H1 (cell line): ENCODE measurements at regions not wholly inside any gene's neighbourhood (a gene's known extent, or its start where the extent isn't known, plus 50 kb on each side); places are given as distances from the start of the nearest gene placed in this dataset.

Experiments used
- CTCF ChIA-PET: fragments of 300-600 bp; sonication (Branson Sonifier 250); formaldehyde crosslinking; loops from one replicate; lab custom pipeline; 2021; ENCODE audit not compliant: partially characterized antibody; lab: Charles Lee
- POLR2A ChIA-PET: fragments of 300-600 bp; sonication (Branson Sonifier 250); formaldehyde crosslinking; loops from one replicate; lab custom pipeline; 2021; ENCODE audit warnings: inconsistent platforms; ENCODE audit not compliant: partially characterized antibody; lab: Charles Lee
- DNase-seq, 2 experiments: peaks; one replicate each; pipeline versions ENCODE4 v3.0.0 to v3.0.0-alpha.2; 2010 to 2022; ENCODE audit warnings: low spot score in 2 of 2, low read depth in 1 of 2, mixed read lengths in 1 of 2
- FAIRE-seq: peaks from 2 replicates; lab custom pipeline; 2011; peaks lifted over from hg19 to GRCh38; lab: Jason Lieb, UNC
- H2AFZ ChIP-seq: 2 replicates; pipeline ENCODE4 v1.8.1; 2012; ENCODE audit warnings: low read length, inconsistent platforms
- H2AK5ac ChIP-seq: 2 replicates; pipeline ENCODE4 v1.6.1; 2013; ENCODE audit warnings: low read depth, low read length
- H2BK120ac ChIP-seq: replicated peaks from 2 replicates; pipeline ENCODE3; 2013; ENCODE audit warnings: low read depth, low read length, inconsistent platforms
- H2BK12ac ChIP-seq: 2 replicates; pipeline ENCODE4 v1.6.1; 2013; ENCODE audit warnings: low read depth, low read length
- H2BK15ac ChIP-seq: 2 replicates; pipeline ENCODE4 v1.6.1; 2013; ENCODE audit warnings: low read length
- H2BK20ac ChIP-seq: 2 replicates; pipeline ENCODE4 v1.6.1; 2013; ENCODE audit warnings: low read length
- H2BK5ac ChIP-seq: 2 replicates; pipeline ENCODE4 v1.6.1; 2013; ENCODE audit warnings: low read depth, low read length
- H3K14ac ChIP-seq: 2 replicates; pipeline ENCODE4 v1.6.1; 2013; ENCODE audit warnings: inconsistent platforms; ENCODE audit not compliant: insufficient read length
- H3K18ac ChIP-seq: 2 replicates; pipeline ENCODE4 v1.6.1; 2013; ENCODE audit warnings: low read length; ENCODE audit errors: extremely low read depth
- H3K23ac ChIP-seq: 2 replicates; pipeline ENCODE4 v1.6.1; 2013; ENCODE audit warnings: inconsistent platforms; ENCODE audit not compliant: insufficient read length
- H3K23me2 ChIP-seq: 2 replicates; pipeline ENCODE4 v1.6.1; 2013; ENCODE audit warnings: low read depth, low read length
- H3K27ac ChIP-seq: 2 replicates; pipeline ENCODE4 v1.6.1; 2011; ENCODE audit warnings: low read depth, low read length, inconsistent platforms
- H3K27me3 ChIP-seq, 4 experiments: replicated peaks in 1 of 4; 1 replicate in 1 of 4; 2 replicates in 3 of 4; pipeline versions ENCODE4 v1.6.1 to v1.8.1; 2011 to 2013; ENCODE audit warnings: low read length in 3 of 4, mild to moderate bottlenecking in 3 of 4, inconsistent platforms in 2 of 4, mixed read lengths in 2 of 4, moderate library complexity in 1 of 4; ENCODE audit not compliant: control insufficient read depth in 3 of 4, insufficient read depth in 3 of 4; ENCODE audit errors: extremely low read depth in 1 of 4
- H3K36me3 ChIP-seq, 4 experiments: 2 replicates each; pipeline versions ENCODE4 v1.6.1 to v1.8.1; 2011 to 2013; ENCODE audit warnings: mild to moderate bottlenecking in 4 of 4, low read length in 3 of 4, moderate library complexity in 2 of 4, control low read depth in 1 of 4, inconsistent platforms in 1 of 4; ENCODE audit not compliant: insufficient read depth in 4 of 4, control insufficient read depth in 2 of 4
- H3K4ac ChIP-seq: replicated peaks from 2 replicates; pipeline ENCODE3; 2013; ENCODE audit warnings: low read length, low read depth, mixed read lengths, inconsistent platforms; ENCODE audit not compliant: insufficient read length
- H3K4me1 ChIP-seq, 4 experiments: replicated peaks in 1 of 4; 1 replicate in 1 of 4; 2 replicates in 3 of 4; pipeline versions ENCODE4 v1.6.1 to v1.8.1; 2011 to 2013; ENCODE audit warnings: low read length in 3 of 4, inconsistent platforms in 2 of 4, mixed read lengths in 1 of 4; ENCODE audit not compliant: insufficient read depth in 4 of 4, control insufficient read depth in 3 of 4
- H3K4me2 ChIP-seq, 2 experiments: 2 replicates each; pipeline versions ENCODE4 v1.6.1 to v1.8.1; 2011 to 2013; ENCODE audit warnings: low read depth in 2 of 2, low read length in 2 of 2, control low read depth in 1 of 2, inconsistent platforms in 1 of 2, mild to moderate bottlenecking in 1 of 2; ENCODE audit not compliant: insufficient read depth in 1 of 2
- H3K4me3 ChIP-seq, 4 experiments: fragments of 200-600, 300-600 bp in 1 of 4; sonication (generic), shearing (Covaris generic), sonication (Bioruptor Twin) in 1 of 4; 2 replicates each; pipeline versions ENCODE4 v1.5.1 to v1.8.1; 2011 to 2016; ENCODE audit warnings: low read length in 4 of 4, low read depth in 3 of 4, control low read depth in 2 of 4, inconsistent platforms in 2 of 4, mild to moderate bottlenecking in 2 of 4, mixed read lengths in 1 of 4, moderate library complexity in 1 of 4; ENCODE audit not compliant: insufficient read depth in 2 of 4; ENCODE audit errors: extremely low read depth in 1 of 4
- H3K56ac ChIP-seq: replicated peaks from 2 replicates; pipeline ENCODE3; 2013; ENCODE audit warnings: low read depth, mild to moderate bottlenecking, mixed read lengths, low read length, inconsistent platforms; ENCODE audit not compliant: insufficient read length
- H3K79me1 ChIP-seq: 2 replicates; pipeline ENCODE4 v1.6.1; 2013; ENCODE audit warnings: low read depth, low read length, control low read depth
- H3K79me2 ChIP-seq, 2 experiments: 2 replicates each; pipeline versions ENCODE4 v1.6.1 to v1.8.1; 2012 to 2013; ENCODE audit warnings: low read length in 2 of 2, mild to moderate bottlenecking in 2 of 2, inconsistent platforms in 1 of 2; ENCODE audit not compliant: insufficient read depth in 2 of 2, control insufficient read depth in 1 of 2
- H3K9ac ChIP-seq, 4 experiments: replicated peaks in 1 of 4; 1 replicate in 1 of 4; 2 replicates in 3 of 4; pipeline versions ENCODE4 v1.6.1 to v1.8.1; 2011 to 2013; ENCODE audit warnings: low read depth in 3 of 4, low read length in 3 of 4, control low read depth in 2 of 4, mild to moderate bottlenecking in 2 of 4, moderate library complexity in 2 of 4, inconsistent platforms in 1 of 4; ENCODE audit errors: extremely low read depth in 1 of 4
- H3K9me3 ChIP-seq, 2 experiments: 2 replicates each; pipeline versions ENCODE4 v1.6.1 to v1.8.1; 2012 to 2013; ENCODE audit warnings: mild to moderate bottlenecking in 2 of 2, moderate library complexity in 2 of 2, control low read depth in 1 of 2, inconsistent platforms in 1 of 2, low read depth in 1 of 2, low read length in 1 of 2, mixed read lengths in 1 of 2; ENCODE audit not compliant: insufficient read depth in 2 of 2
- H4K20me1 ChIP-seq, 2 experiments: replicated peaks in 1 of 2; 2 replicates each; pipeline versions ENCODE3 to v1.8.1; 2011 to 2013; ENCODE audit warnings: inconsistent platforms in 2 of 2, low read length in 2 of 2, mild to moderate bottlenecking in 1 of 2; ENCODE audit not compliant: insufficient read depth in 2 of 2, control insufficient read depth in 1 of 2
- H4K5ac ChIP-seq: 2 replicates; pipeline ENCODE4 v1.6.1; 2013; ENCODE audit warnings: low read length, low read depth, mixed read lengths, inconsistent platforms; ENCODE audit not compliant: insufficient read length
- H4K8ac ChIP-seq: 2 replicates; pipeline ENCODE4 v1.8.0; 2013; ENCODE audit warnings: mild to moderate bottlenecking, moderate library complexity, low read length, inconsistent platforms; ENCODE audit not compliant: insufficient read depth; ENCODE audit errors: extremely low read depth
- H4K91ac ChIP-seq: replicated peaks from 2 replicates; pipeline ENCODE3; 2013; ENCODE audit warnings: low read length, mixed read lengths, inconsistent platforms; ENCODE audit not compliant: insufficient read length
- ASH2L ChIP-seq: fragments of 200-600, 300-600 bp; sonication (generic); IDR thresholded peaks from one replicate; pipeline ENCODE4 v1.7.1; 2017; ENCODE audit warnings: low read length
- CHD1 ChIP-seq: IDR thresholded peaks from 2 replicates; pipeline ENCODE4 v1.6.1; 2012; ENCODE audit warnings: low read depth, low read length, improper control_type of control experiment
- CHD2 ChIP-seq: IDR thresholded peaks from 2 replicates; pipeline ENCODE4 v1.6.1; 2012; ENCODE audit warnings: low read length, improper control_type of control experiment
- CTCF ChIP-seq, 3 experiments: IDR thresholded peaks; 1 replicate in 2 of 3; 2 replicates in 1 of 3; pipeline versions ENCODE4 v1.5.1 to v1.6.1; 2011; ENCODE audit warnings: low read length in 3 of 3, mild to moderate bottlenecking in 3 of 3, inconsistent platforms in 2 of 3, low read depth in 1 of 3, moderate library complexity in 1 of 3; ENCODE audit not compliant: insufficient read depth in 1 of 3; ENCODE audit errors: control extremely low read depth in 1 of 3
- EGR1 ChIP-seq: IDR thresholded peaks from 2 replicates; pipeline ENCODE4 v1.6.1; 2011; ENCODE audit warnings: low read depth, low read length, borderline replicate concordance
- EZH2 ChIP-seq: fragments of 200-600 bp; sonication (generic); IDR thresholded peaks from 2 replicates; pipeline ENCODE4 v1.7.1; 2012; ENCODE audit warnings: low read depth, mild to moderate bottlenecking, moderate library complexity, low read length, inconsistent platforms; ENCODE audit not compliant: severe bottlenecking
- GABPA ChIP-seq: IDR thresholded peaks from 2 replicates; pipeline ENCODE4 v1.6.1; 2011; ENCODE audit warnings: mild to moderate bottlenecking, low read length, moderate library complexity, borderline replicate concordance; ENCODE audit not compliant: insufficient read depth
- HDAC2 ChIP-seq, 2 experiments: fragments of 300-600 bp in 1 of 2; sonication (generic) in 1 of 2; IDR thresholded peaks; 2 replicates each; pipeline ENCODE4 v1.6.1; 2011 to 2012; ENCODE audit warnings: low read depth in 2 of 2, low read length in 2 of 2, mild to moderate bottlenecking in 2 of 2, moderate library complexity in 2 of 2, borderline replicate concordance in 1 of 2, inconsistent platforms in 1 of 2
- KDM5A ChIP-seq: fragments of 200-600 bp; IDR thresholded peaks from 2 replicates; pipeline ENCODE4 v1.7.1; 2012; ENCODE audit warnings: mild to moderate bottlenecking, low read length, inconsistent platforms, mixed read lengths
- PHF8 ChIP-seq: fragments of 200-600 bp; sonication (generic); conservative IDR thresholded peaks from 2 replicates; pipeline ENCODE4 v1.7.1; 2012; ENCODE audit warnings: low read depth, mild to moderate bottlenecking, inconsistent platforms, low read length, moderate library complexity
- RXRA ChIP-seq: IDR thresholded peaks from 2 replicates; pipeline ENCODE4 v1.6.1; 2011; ENCODE audit warnings: low read depth, mild to moderate bottlenecking, low read length, moderate library complexity; ENCODE audit not compliant: insufficient read depth
- TEAD4 ChIP-seq: IDR thresholded peaks from 2 replicates; pipeline ENCODE4 v1.6.1; 2012; ENCODE audit warnings: low read depth, low read length, inconsistent platforms, mixed read lengths
- WGBS, 2 experiments: shearing (Covaris generic) in 1 of 2; methylation state at CpG; one replicate each; pipeline versions ENCODE4 v1.1.6 to v1.1.7; 2013 to 2015; ENCODE audit warnings: low lambda C conversion rate in 2 of 2, mixed read lengths in 2 of 2, inconsistent platforms in 1 of 2, low coverage in 1 of 2, missing lambda C conversion rate in 1 of 2; ENCODE audit not compliant: insufficient replicate concordance in 2 of 2, insufficient coverage in 1 of 2, insufficient read length in 1 of 2; ENCODE audit errors: extremely low coverage in 1 of 2, missing lambda C conversion rate in 1 of 2; 5-methylcytosine and 5-hydroxymethylcytosine counted together

GRCh38 chr18:78546281-78546680, 433.3 kb upstream of the SALL3 start:
- peaks cover 6% of the 10 kb centered on the region; the same call in 1 of the 2 replicates for H3K23me2 ChIP-seq
- TF ChIP-seq CHD2 (no peak), GABPA (no peak), EGR1 (no peak), CHD1 (no peak), RXRA (no peak), HDAC2 (IDR thresholded peaks at IDR 0.05; ENCODE audit: borderline replicate concordance in 1 of 2, low read depth in 2 of 2, low read length in 2 of 2) (no peak), CTCF (IDR thresholded peaks at IDR 0.05; ENCODE audit: control extremely low read depth in 1 of 3, insufficient read depth in 1 of 3, low read depth in 1 of 3, low read length in 3 of 3) (no peak), EZH2 (no peak), TEAD4 (no peak), KDM5A (no peak), PHF8 (no peak), ASH2L (no peak)

More at GRCh38 chr18:78546281-78546680, 433.3 kb upstream of the SALL3 start:
- Histone ChIP-seq H2AK5ac (no peak overlapping the region), H4K20me1 (peaks cover 0 to 11% of the 10 kb centered on the region in 2 experiments), H3K56ac (no peak overlapping the region), H3K23ac (no peak overlapping the region), H3K4me3 (no peak overlapping the region), H3K18ac (no peak overlapping the region), H4K5ac (no peak overlapping the region), H2BK5ac (no peak overlapping the region), H3K36me3 (no peaks in the 10 kb centered on the region), H2AFZ (no peak overlapping the region), H3K9ac (no peak overlapping the region), H3K27ac (no peak overlapping the region), H2BK15ac (no peak overlapping the region), H3K14ac (no peak overlapping the region), H2BK120ac (no peak overlapping the region), H3K79me1 (no peaks in the 10 kb centered on the region), H3K4ac (no peak overlapping the region), H3K4me1 (peaks cover 0 to 3% (median 0%) of the 10 kb centered on the region in 4 experiments; a peak in 1 of 7 replicates), H3K27me3 (no peaks in the 10 kb centered on the region; a peak in 1 of 7 replicates), H3K4me2 (no peak overlapping the region), H3K9me3 (peaks cover 5 to 7% of the 10 kb centered on the region in 2 experiments; a peak in 2 of 4 replicates), H3K79me2 (0 out of 4 replicates have a peak, but pooled peaks cover 0 to 2% of the 10 kb centered on the region in 2 experiments), H2BK20ac (no peak overlapping the region), H2BK12ac (no peak overlapping the region), H4K8ac (no peak overlapping the region), H4K91ac (no peak overlapping the region)
- ChIA-PET POLR2A (no interaction called here), CTCF (interaction anchor here (1.2 to 1.6 kb wide), 2 partner anchors 19 to 34 kb away, joined by 3 read pairs; no protein-coding TSS in a partner anchor)
- 78% methylated on average over 5 of the region's 5 CpGs; no CpG with 5 or more reads in 1 of the 2 experiments for WGBS, 2 experiments
- DNase-seq (no peak), FAIRE-seq (no peak)
